ENCODE measurements at regions not wholly inside any gene's neighbourhood (a gene's known extent, or its start where the extent isn't known, plus 50 kb on each side); places are given as distances from the start of the nearest gene placed in this dataset.

GRCh38 chr6:54702772-54703171, 143.8 kb upstream of the FAM83B start:
- intact Hi-C loops (cut with DNase I) = no loop called here
- no peaks in the 10 kb centered on the region for H3K4me1 ChIP-seq
- TF ChIP-seq CTCF (IDR thresholded peaks at IDR 0.05) = no peak
- DNase-seq (ENCODE audit: low spot score in 2 of 2) = no peak
- H3K9me3 ChIP-seq = no peaks in the 10 kb centered on the region
- no peaks in the 10 kb centered on the region for H3K27me3 ChIP-seq
- H3K4me3 ChIP-seq = no peak overlapping the region
- no peaks in the 10 kb centered on the region for H3K36me3 ChIP-seq
- H3K27ac ChIP-seq = no peak overlapping the region

GRCh38 chr6:54706391-54706790, 140.2 kb upstream of the FAM83B start:
- intact Hi-C loops (cut with DNase I) = no loop called here
- Histone ChIP-seq H3K4me3 (no peak overlapping the region), H3K4me1 (no peaks in the 10 kb centered on the region), H3K36me3 (no peaks in the 10 kb centered on the region), H3K27me3 (no peaks in the 10 kb centered on the region), H3K27ac (no peak overlapping the region), H3K9me3 (no peaks in the 10 kb centered on the region)
- no peak for TF ChIP-seq CTCF (IDR thresholded peaks at IDR 0.05)
- no peak for DNase-seq (ENCODE audit: low spot score in 2 of 2)

GRCh38 chr6:54706844-54707605, 139.5 kb upstream of the FAM83B start:
- H3K27ac ChIP-seq = no peak overlapping the region
- intact Hi-C loops (cut with DNase I) = no loop called here

GRCh38 chr6:54710456-54710855, 136.1 kb upstream of the FAM83B start:
- Histone ChIP-seq H3K27ac (no peak overlapping the region), H3K9me3 (no peaks in the 10 kb centered on the region), H3K27me3 (no peaks in the 10 kb centered on the region), H3K4me3 (no peak overlapping the region), H3K4me1 (no peaks in the 10 kb centered on the region), H3K36me3 (no peaks in the 10 kb centered on the region)
- no peak for TF ChIP-seq CTCF (IDR thresholded peaks at IDR 0.05)
- no peak for DNase-seq (ENCODE audit: low spot score in 2 of 2)
- intact Hi-C loops (cut with DNase I) = no loop called here

More at GRCh38 chr6:54706844-54707605, 139.5 kb upstream of the FAM83B start:
- DNase-seq (ENCODE audit: low spot score in 2 of 2) = no peak
- no peaks in the 10 kb centered on the region for H3K4me1 ChIP-seq
- H3K36me3 ChIP-seq = no peaks in the 10 kb centered on the region
- H3K4me3 ChIP-seq = no peak overlapping the region
- no peaks in the 10 kb centered on the region for H3K27me3 ChIP-seq
- no peak for TF ChIP-seq CTCF (IDR thresholded peaks at IDR 0.05)
- H3K9me3 ChIP-seq = no peaks in the 10 kb centered on the region

GRCh38 chr6:54716010-54716409, 130.6 kb upstream of the FAM83B start:
- no peak for TF ChIP-seq CTCF (IDR thresholded peaks at IDR 0.05)
- DNase-seq (ENCODE audit: low spot score in 2 of 2) = no peak
- H3K9me3 ChIP-seq = no peaks in the 10 kb centered on the region
- no peak overlapping the region for H3K27ac ChIP-seq
- intact Hi-C loops (cut with DNase I) = no loop called here
- H3K4me3 ChIP-seq = no peak overlapping the region
- H3K4me1 ChIP-seq = no peaks in the 10 kb centered on the region
- no peaks in the 10 kb centered on the region for H3K36me3 ChIP-seq
- H3K27me3 ChIP-seq = no peaks in the 10 kb centered on the region

Measured in ascending aorta (tissue), 2 donors.